ENCODE measurements at regions not wholly inside any gene's neighbourhood (a gene's known extent, or its start where the extent isn't known, plus 50 kb on each side); places are given as distances from the start of the nearest gene placed in this dataset.

GRCh38 chr9:115194216-115194615 is 76.3 kb upstream of the TNC start:
- no peak for DNase-seq

GRCh38 chr9:115195912-115196311 is 78.0 kb upstream of the TNC start:
- intact Hi-C loops (cut with DNase I; ENCODE audit: low total_unique reads), result no loop called here
- no peak overlapping the region for H3K27ac ChIP-seq
- H3K36me3 ChIP-seq, result no peaks in the 10 kb centered on the region
- no peak for DNase-seq
- TF ChIP-seq CTCF (IDR thresholded peaks at IDR 0.05) (no peak), POLR2A (IDR thresholded peaks at IDR 0.05) (no peak)
- no peaks in the 10 kb centered on the region for H3K9me3 ChIP-seq
- H3K4me3 ChIP-seq, result no peak overlapping the region
- peaks cover 0 to under 1% of the 10 kb centered on the region in 2 donors for H3K4me1 ChIP-seq
- no peaks in the 10 kb centered on the region for H3K27me3 ChIP-seq

More at GRCh38 chr9:115194216-115194615, 76.3 kb upstream of the TNC start:
- intact Hi-C loops (cut with DNase I; ENCODE audit: low total_unique reads), result no loop called here
- Histone ChIP-seq H3K36me3 (no peaks in the 10 kb centered on the region), H3K27me3 (no peaks in the 10 kb centered on the region), H3K4me3 (no peak overlapping the region), H3K4me1 (no peaks in the 10 kb centered on the region), H3K27ac (no peak overlapping the region), H3K9me3 (no peaks in the 10 kb centered on the region)
- no peak for TF ChIP-seq CTCF (IDR thresholded peaks at IDR 0.05)
- no peak for TF ChIP-seq POLR2A (IDR thresholded peaks at IDR 0.05)

DNA sequence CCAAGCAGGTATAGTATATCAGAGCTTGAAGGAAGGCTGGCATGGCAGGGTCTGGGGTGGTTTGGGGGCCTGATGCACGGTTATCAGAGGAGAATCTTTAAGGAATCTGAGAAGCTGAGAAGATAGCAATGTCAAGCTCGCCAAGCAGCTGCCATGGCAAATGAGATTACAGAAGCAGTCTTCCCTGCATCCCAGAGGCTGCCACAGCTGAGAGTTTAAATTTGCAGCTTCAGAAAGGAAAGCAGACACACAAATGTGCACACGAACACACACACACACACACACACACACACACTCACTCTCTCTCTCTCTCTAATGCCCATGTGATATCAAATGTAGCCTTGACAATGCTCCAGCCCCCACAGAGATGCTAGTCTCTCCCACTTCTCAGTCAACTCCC is 79.0 kb upstream of the TNC start:
- DNase-seq, result no peak
- H3K27me3 ChIP-seq, result no peaks in the 10 kb centered on the region
- intact Hi-C loops (cut with DNase I; ENCODE audit: low total_unique reads), result no loop called here
- no peaks in the 10 kb centered on the region for H3K9me3 ChIP-seq
- H3K36me3 ChIP-seq, result no peaks in the 10 kb centered on the region
- H3K27ac ChIP-seq, result no peak overlapping the region
- no peak for TF ChIP-seq CTCF (IDR thresholded peaks at IDR 0.05)
- H3K4me3 ChIP-seq, result no peak overlapping the region
- H3K4me1 ChIP-seq, result peaks cover 0 to 4% of the 10 kb centered on the region in 2 donors

- no peak overlapping the region for H3K4me3 ChIP-seq
- H3K27me3 ChIP-seq, result no peaks in the 10 kb centered on the region
- peaks cover 0 to 7% of the 10 kb centered on the region in 2 donors for H3K4me1 ChIP-seq
- peak overlapping the region in 1 of 2 donors; percentile 38 for H3K27ac ChIP-seq
- H3K9me3 ChIP-seq, result no peaks in the 10 kb centered on the region
- H3K36me3 ChIP-seq, result no peaks in the 10 kb centered on the region
- DNase-seq, result peak; percentile 26 to 45
- TF ChIP-seq POLR2A (IDR thresholded peaks at IDR 0.05) (no peak), CTCF (IDR thresholded peaks at IDR 0.05) (no peak)
- intact Hi-C loops (cut with DNase I; ENCODE audit: low total_unique reads), result no loop called here
These were observed 80.0 kb upstream of the TNC start for GRCh38 chr9:115198001-115198400.

GRCh38 chr9:115200711-115201505 is 83.0 kb upstream of the TNC start:
- peak in 1 of 2 donors; percentile 69 for DNase-seq
- Histone ChIP-seq H3K36me3 (no peaks in the 10 kb centered on the region), H3K4me1 (peaks cover 0 to 7% of the 10 kb centered on the region in 2 donors), H3K27ac (peak overlapping the region; percentile 44 to 64), H3K9me3 (no peaks in the 10 kb centered on the region), H3K4me3 (no peak overlapping the region), H3K27me3 (no peaks in the 10 kb centered on the region)
- intact Hi-C loops (cut with DNase I; ENCODE audit: low total_unique reads), result no loop called here
- TF ChIP-seq CTCF (IDR thresholded peaks at IDR 0.05), result no peak
- TF ChIP-seq POLR2A (IDR thresholded peaks at IDR 0.05), result no peak
